Keratinocyte (primary cell): ENCODE measurements at regions not wholly inside any gene's neighbourhood (a gene's known extent, or its start where the extent isn't known, plus 50 kb on each side); places are given as distances from the start of the nearest gene placed in this dataset.

Experiments
- DNase-seq: peaks from one replicate; pipeline ENCODE4 v3.0.0-alpha.2; 2011; ENCODE audit warnings: low read depth, missing footprints, low spot score
- FAIRE-seq: peaks from 2 replicates; lab custom pipeline; 2011; peaks lifted over from hg19 to GRCh38; lab: Jason Lieb, UNC
- H2AFZ ChIP-seq: 2 replicates; pipeline ENCODE4 v1.6.0; 2012; ENCODE audit warnings: low read length, control low read depth, inconsistent platforms; ENCODE audit not compliant: control insufficient read depth
- H3K27ac ChIP-seq: 2 replicates; pipeline ENCODE4 v1.5.1; 2011; ENCODE audit warnings: low read length; ENCODE audit not compliant: control insufficient read depth, insufficient read depth
- H3K27me3 ChIP-seq: 3 replicates; pipeline ENCODE4 v1.6.0; 2011; ENCODE audit warnings: low read length; ENCODE audit not compliant: control insufficient read depth, insufficient read depth; ENCODE audit errors: extremely low read depth
- H3K36me3 ChIP-seq, 2 experiments: 2 replicates in 1 of 2; 3 replicates in 1 of 2; pipeline ENCODE4 v1.5.1; 2011; ENCODE audit warnings: low read length in 2 of 2, mild to moderate bottlenecking in 1 of 2; ENCODE audit not compliant: control insufficient read depth in 2 of 2, insufficient read depth in 2 of 2; ENCODE audit errors: extremely low read depth in 1 of 2
- H3K4me1 ChIP-seq: 3 replicates; pipeline ENCODE4 v1.5.1; 2011; ENCODE audit warnings: low read length; ENCODE audit not compliant: control insufficient read depth, insufficient read depth; ENCODE audit errors: extremely low read depth
- H3K4me2 ChIP-seq: 3 replicates; pipeline ENCODE4 v1.6.0; 2011; ENCODE audit warnings: low read depth, low read length; ENCODE audit not compliant: control insufficient read depth, insufficient read depth; ENCODE audit errors: extremely low read depth
- H3K4me3 ChIP-seq, 3 experiments: fragments of 200-600 bp in 1 of 3; sonication (generic) in 1 of 3; 2 replicates in 2 of 3; 3 replicates in 1 of 3; pipeline ENCODE4 v1.5.1; 2011 to 2016; ENCODE audit warnings: low read length in 3 of 3, mild to moderate bottlenecking in 3 of 3, control low read depth in 2 of 3, inconsistent platforms in 1 of 3, low read depth in 1 of 3, mixed read lengths in 1 of 3, mixed run types in 1 of 3, moderate library complexity in 1 of 3; ENCODE audit not compliant: control insufficient read depth in 2 of 3, insufficient read depth in 2 of 3; ENCODE audit errors: extremely low read depth in 1 of 3
- H3K79me2 ChIP-seq: 2 replicates; pipeline ENCODE4 v1.6.0; 2012; ENCODE audit warnings: low read length; ENCODE audit not compliant: control insufficient read depth, insufficient read depth
- H3K9ac ChIP-seq: 3 replicates; pipeline ENCODE4 v1.6.0; 2011; ENCODE audit warnings: low read length; ENCODE audit not compliant: control insufficient read depth, insufficient read depth; ENCODE audit errors: extremely low read depth
- H3K9me1 ChIP-seq: 3 replicates; pipeline ENCODE4 v1.6.0; 2011; ENCODE audit warnings: low read length; ENCODE audit not compliant: control insufficient read depth, insufficient read depth; ENCODE audit errors: extremely low read depth
- H3K9me3 ChIP-seq: 2 replicates; pipeline ENCODE4 v1.5.1; 2012; ENCODE audit warnings: low read depth, low read length; ENCODE audit not compliant: control insufficient read depth
- H4K20me1 ChIP-seq: 3 replicates; pipeline ENCODE4 v1.6.0; 2011; ENCODE audit warnings: low read length; ENCODE audit not compliant: control insufficient read depth, insufficient read depth; ENCODE audit errors: extremely low read depth
- CTCF ChIP-seq, 3 experiments: IDR thresholded peaks in 1 of 3; conservative IDR thresholded peaks in 1 of 3; optimal IDR thresholded peaks in 1 of 3; 2 replicates in 2 of 3; 3 replicates in 1 of 3; pipeline versions ENCODE3 to v1.5.1; 2011; ENCODE audit warnings: low read length in 3 of 3, mild to moderate bottlenecking in 3 of 3, moderate library complexity in 2 of 3, control low read depth in 1 of 3, inconsistent platforms in 1 of 3; ENCODE audit not compliant: insufficient read depth in 2 of 3; ENCODE audit errors: extremely low read depth in 1 of 3
- EZH2 ChIP-seq: IDR thresholded peaks from one replicate; pipeline ENCODE4 v1.6.1; 2012; ENCODE audit warnings: inconsistent platforms, mild to moderate bottlenecking, low read length, moderate library complexity
- dilution Hi-C: fragments of 300-500 bp; cut with MboI; formaldehyde crosslinking; loops from one replicate; pipeline ENCODE4 v1.7.0; 2020; ENCODE audit warnings: low sequenced_read_pairs; ENCODE audit not compliant: extremely low pct_ligation_motif_present

GRCh38 chr11:79512706-79513469 lies 72.1 kb upstream of the TENM4 start:
- FAIRE-seq = no peak
- no peak for DNase-seq
- H2AFZ ChIP-seq = no peak overlapping the region

GRCh38 chr11:79510960-79511359 lies 70.1 kb upstream of the TENM4 start:
- dilution Hi-C loops = no loop called here
- no peaks in the 10 kb centered on the region for H3K79me2 ChIP-seq
- no peaks in the 10 kb centered on the region for H3K36me3 ChIP-seq
- no peaks in the 10 kb centered on the region for H4K20me1 ChIP-seq
- FAIRE-seq (no peak), DNase-seq (no peak)
- H3K4me1 ChIP-seq = peaks cover 8% of the 10 kb centered on the region
- no peak overlapping the region for H3K9ac ChIP-seq
- H3K27ac ChIP-seq = no peak overlapping the region
- H3K4me2 ChIP-seq = no peak overlapping the region
- TF ChIP-seq CTCF (optimal IDR thresholded peaks at IDR 0.05 in 1 of 3, IDR thresholded peaks at IDR 0.05 in 1 of 3, conservative IDR thresholded peaks at IDR 0.05 in 1 of 3; ENCODE audit: extremely low read depth in 1 of 3, insufficient read depth in 2 of 3, low read length in 3 of 3) (no peak), EZH2 (no peak)
- no peaks in the 10 kb centered on the region for H3K9me1 ChIP-seq
- H3K4me3 ChIP-seq = no peak overlapping the region
- H2AFZ ChIP-seq = no peak overlapping the region
- H3K27me3 ChIP-seq = no peaks in the 10 kb centered on the region
- H3K9me3 ChIP-seq = no peaks in the 10 kb centered on the region

More at GRCh38 chr11:79512706-79513469, 72.1 kb upstream of the TENM4 start:
- H3K9me3 ChIP-seq = no peaks in the 10 kb centered on the region
- H3K27ac ChIP-seq = no peak overlapping the region
- no peaks in the 10 kb centered on the region for H3K36me3 ChIP-seq
- dilution Hi-C loops = no loop called here
- H4K20me1 ChIP-seq = no peaks in the 10 kb centered on the region
- peaks cover 4% of the 10 kb centered on the region for H3K27me3 ChIP-seq
- no peak overlapping the region for H3K4me2 ChIP-seq
- H3K9me1 ChIP-seq = no peaks in the 10 kb centered on the region
- H3K79me2 ChIP-seq = no peaks in the 10 kb centered on the region
- no peak overlapping the region for H3K9ac ChIP-seq
- H3K4me3 ChIP-seq = no peak overlapping the region
- TF ChIP-seq CTCF (optimal IDR thresholded peaks at IDR 0.05 in 1 of 3, IDR thresholded peaks at IDR 0.05 in 1 of 3, conservative IDR thresholded peaks at IDR 0.05 in 1 of 3; ENCODE audit: extremely low read depth in 1 of 3, insufficient read depth in 2 of 3, low read length in 3 of 3) (no peak), EZH2 (no peak)
- H3K4me1 ChIP-seq = peaks cover 3% of the 10 kb centered on the region
